DMS79 treated with DMSO at 0.1 percent for 48 hours (cell line): ENCODE measurements at regions not wholly inside any gene's neighbourhood (a gene's known extent, or its start where the extent isn't known, plus 50 kb on each side); places are given as distances from the start of the nearest gene placed in this dataset.

Source experiments
- DNase-seq: peaks from one replicate; lab custom pipeline; 2025; lab: John Stamatoyannopoulos, UW

GRCh38 chr7:84484502-84485079 is 290.0 kb upstream of the SEMA3A start:
- no peak for DNase-seq

GRCh38 chr7:84482476-84482875 is 287.9 kb upstream of the SEMA3A start:
- DNase-seq: no peak

GRCh38 chr7:84479059-84479458 is 284.5 kb upstream of the SEMA3A start:
- DNase-seq: no peak

GRCh38 chr7:84477786-84478478 is 283.3 kb upstream of the SEMA3A start:
- DNase-seq: no peak

GRCh38 chr7:84474436-84474835 is 279.8 kb upstream of the SEMA3A start:
- DNase-seq: no peak

GRCh38 chr7:84471576-84471975 is 277.0 kb upstream of the SEMA3A start:
- DNase-seq: no peak

GRCh38 chr7:84469034-84469433 is 274.4 kb upstream of the SEMA3A start:
- no peak for DNase-seq

GRCh38 chr7:84462259-84462658 is 267.7 kb upstream of the SEMA3A start:
- no peak for DNase-seq

- no peak for DNase-seq
These were observed 266.5 kb upstream of the SEMA3A start for GRCh38 chr7:84461093-84461492.

- no peak for DNase-seq
These were observed 261.2 kb upstream of the SEMA3A start for GRCh38 chr7:84455788-84456187.

GRCh38 chr7:84454174-84454959 is 259.8 kb upstream of the SEMA3A start:
- no peak for DNase-seq

- no peak for DNase-seq
These were observed 258.0 kb upstream of the SEMA3A start for GRCh38 chr7:84452618-84453017.

- DNase-seq: no peak
These were observed 256.2 kb upstream of the SEMA3A start for GRCh38 chr7:84450772-84451171.

GRCh38 chr7:84447636-84448293 is 253.2 kb upstream of the SEMA3A start:
- no peak for DNase-seq

- DNase-seq: no peak
These were observed 252.4 kb upstream of the SEMA3A start for GRCh38 chr7:84446991-84447480.

GRCh38 chr7:84425702-84426259 is 231.2 kb upstream of the SEMA3A start:
- DNase-seq: no peak

GRCh38 chr7:84422790-84423189 is 228.2 kb upstream of the SEMA3A start:
- DNase-seq: no peak

- peak; percentile 82 for DNase-seq
These were observed 217.8 kb upstream of the SEMA3A start for GRCh38 chr7:84412161-84412969.

- DNase-seq: no peak
These were observed 205.1 kb upstream of the SEMA3A start for GRCh38 chr7:84399661-84400060.

- no peak for DNase-seq
These were observed 199.6 kb upstream of the SEMA3A start for GRCh38 chr7:84394219-84394618.

GRCh38 chr7:84393786-84394185 is 199.2 kb upstream of the SEMA3A start:
- no peak for DNase-seq
